Kidney tubule cell (primary cell): ENCODE measurements at regions not wholly inside any gene's neighbourhood (a gene's known extent, or its start where the extent isn't known, plus 50 kb on each side); places are given as distances from the start of the nearest gene placed in this dataset.
A peak's percentile ranks its signal among the peaks of the same experiment; 100 is the strongest.

Source experiments
- DNase-seq: peaks from one replicate; pipeline ENCODE4 v3.0.0-alpha.2; 2018; ENCODE audit warnings: low spot score

- no peak for DNase-seq
Measured at GRCh38 chr6:6841571-6841970, 253.1 kb downstream of the LY86 start.

- no peak for DNase-seq
Measured at GRCh38 chr6:6842291-6842690, 253.8 kb downstream of the LY86 start.

GRCh38 chr6:6843057-6843627 lies 254.6 kb downstream of the LY86 start:
- peak; percentile 55 for DNase-seq

- no peak for DNase-seq
Measured at GRCh38 chr6:6843777-6844176, 255.3 kb downstream of the LY86 start.

GRCh38 chr6:6844530-6844929 lies 256.0 kb downstream of the LY86 start:
- no peak for DNase-seq

- DNase-seq: no peak
Measured at GRCh38 chr6:6845603-6846002, 257.1 kb downstream of the LY86 start.

- no peak for DNase-seq
Measured at GRCh38 chr6:6847591-6847990, 259.1 kb downstream of the LY86 start.

- peak; percentile 97 for DNase-seq
Measured at GRCh38 chr6:6851059-6851948, 256.5 kb upstream of the RREB1 start.

GRCh38 chr6:6851949-6852261 lies 255.9 kb upstream of the RREB1 start:
- DNase-seq: no peak

- DNase-seq: peak; percentile 78
Measured at GRCh38 chr6:6856538-6857523, 250.9 kb upstream of the RREB1 start.

- DNase-seq: no peak
Measured at GRCh38 chr6:6857528-6857927, 250.2 kb upstream of the RREB1 start.

- DNase-seq: no peak
Measured at GRCh38 chr6:6858533-6858982, 249.2 kb upstream of the RREB1 start.

- DNase-seq: no peak
Measured at GRCh38 chr6:6859105-6859504, 248.7 kb upstream of the RREB1 start.

GRCh38 chr6:6859722-6860121 lies 248.0 kb upstream of the RREB1 start:
- no peak for DNase-seq

GRCh38 chr6:6860863-6861262 lies 246.9 kb upstream of the RREB1 start:
- DNase-seq: no peak

- DNase-seq: peak; percentile 14
Measured at GRCh38 chr6:6861351-6861894, 246.3 kb upstream of the RREB1 start.

GRCh38 chr6:6861995-6862394 lies 245.8 kb upstream of the RREB1 start:
- DNase-seq: no peak

GRCh38 chr6:6863970-6864639 lies 243.7 kb upstream of the RREB1 start:
- DNase-seq: no peak

GRCh38 chr6:6865611-6866010 lies 242.2 kb upstream of the RREB1 start:
- DNase-seq: no peak

- no peak for DNase-seq
Measured at GRCh38 chr6:6866656-6867403, 240.9 kb upstream of the RREB1 start.

GRCh38 chr6:6867404-6867799 lies 240.4 kb upstream of the RREB1 start:
- DNase-seq: no peak
